ENCODE measurements at regions not wholly inside any gene's neighbourhood (a gene's known extent, or its start where the extent isn't known, plus 50 kb on each side); places are given as distances from the start of the nearest gene placed in this dataset.

DNA sequence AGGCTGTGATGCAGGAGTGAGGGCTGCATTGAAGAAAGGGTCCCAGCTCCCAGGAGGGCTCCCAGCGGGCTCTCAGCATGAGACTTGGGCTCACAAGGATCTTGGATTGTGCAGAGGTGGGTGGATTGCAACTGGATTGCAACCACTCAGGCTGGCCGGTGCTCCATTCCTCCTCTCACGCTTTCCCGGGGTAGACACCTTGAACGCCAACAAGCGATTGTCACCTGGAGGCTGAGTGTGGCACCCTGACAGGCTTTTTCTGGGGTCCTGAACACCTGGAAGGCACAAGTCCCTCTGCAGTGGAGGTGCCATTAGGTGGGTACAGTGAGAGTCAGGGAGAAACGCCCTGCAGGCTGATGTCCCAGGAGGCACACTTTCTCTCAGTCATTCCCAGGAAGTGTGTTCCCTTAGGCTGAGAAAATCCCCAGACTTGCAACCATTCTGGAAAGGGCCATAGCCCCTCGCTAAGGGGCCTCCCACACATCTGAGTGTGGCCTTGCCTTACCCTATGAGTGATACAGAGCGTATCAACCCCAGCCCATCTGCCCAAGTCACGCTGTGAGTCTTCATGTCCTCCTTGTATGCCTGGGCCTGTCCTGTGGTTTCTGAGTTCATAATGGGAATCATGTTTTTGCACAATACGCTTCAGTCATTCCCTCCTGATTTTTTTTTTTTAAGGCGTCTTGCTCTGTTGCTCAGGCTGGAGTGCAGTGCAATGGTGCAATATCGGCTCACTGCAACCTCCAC lies 488.1 kb downstream of the IRX1 start:
- 26 to 100% (median 88%) methylated on average over 1 to 7 of the region's 13 CpGs; no CpG with 5 or more reads in 3 of the 10 experiments for WGBS, 10 experiments
- ATAC-seq (replicated peaks in 6 of 8), result no peak
- peaks cover 0 to 35% of the 10 kb centered on the region in 2 donors for H3K4me1 ChIP-seq (replicated peaks in 1 of 2)
- H3K4me3 ChIP-seq, result no peak overlapping the region
- in situ Hi-C loops (cut with MboI; ENCODE audit: low pct_unique_long_range_greater_than_20kb in 2 of 9, low sequenced_read_pairs in 9 of 9, unreplicated experiment in 9 of 9), result no loop called here
- H3K27ac ChIP-seq, result no peak overlapping the region

DNA sequence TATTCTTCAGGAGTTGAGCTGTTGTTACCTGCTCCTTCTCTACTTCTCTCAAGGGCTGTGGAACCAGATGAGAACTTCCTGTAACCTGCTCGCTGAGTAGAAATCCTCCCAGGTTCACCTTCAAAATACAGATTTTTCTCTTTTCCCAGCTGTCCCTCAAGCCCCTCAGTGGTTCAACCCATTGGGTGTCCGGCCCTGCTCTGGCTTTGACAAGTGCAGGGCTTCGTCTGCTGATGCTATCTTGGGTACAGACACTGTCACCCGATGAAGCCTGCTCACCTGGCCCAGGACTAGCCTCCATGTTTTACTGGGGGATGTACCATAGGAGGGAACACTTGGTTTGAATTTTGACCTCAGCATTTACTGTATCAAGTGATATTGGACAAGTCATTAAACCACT lies 490.4 kb downstream of the IRX1 start:
- Histone ChIP-seq H3K27ac (no peak overlapping the region), H3K4me3 (no peak overlapping the region), H3K4me1 (replicated peaks in 1 of 2) (peaks cover 0 to 12% of the 10 kb centered on the region in 2 donors)
- in situ Hi-C loops (cut with MboI; ENCODE audit: low pct_unique_long_range_greater_than_20kb in 2 of 9, low sequenced_read_pairs in 9 of 9, unreplicated experiment in 9 of 9), result no loop called here
- 7 to 100% (median 76%) methylated on average over 2 to 4 of the region's 4 CpGs; no CpG with 5 or more reads in 2 of the 10 experiments for WGBS, 10 experiments
- ATAC-seq (replicated peaks in 6 of 8), result no peak

DNA sequence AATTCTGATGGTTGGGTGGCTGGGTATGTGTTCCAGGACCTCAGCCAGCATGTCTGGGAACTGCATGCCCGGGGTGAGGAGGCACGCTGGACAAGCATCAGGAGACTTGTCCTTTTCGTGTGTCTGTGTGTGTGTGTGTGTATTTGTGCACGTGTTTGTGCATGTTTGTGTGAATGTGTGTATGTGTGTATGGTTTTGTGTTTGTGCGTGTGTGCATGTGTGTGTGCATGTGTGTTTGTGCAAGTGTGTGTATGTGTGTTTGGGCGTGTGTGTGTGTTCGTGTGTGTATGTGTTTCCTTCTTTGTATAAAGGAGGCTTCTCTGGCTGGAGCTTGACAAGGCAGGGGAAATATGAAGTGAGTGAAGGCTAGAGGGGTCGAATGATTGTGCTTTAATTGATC lies 491.5 kb downstream of the IRX1 start:
- H3K4me1 ChIP-seq (replicated peaks in 1 of 2), result peaks cover 0 to 5% of the 10 kb centered on the region in 2 donors
- 0 to 100% (median 47%) methylated on average over 1 to 6 of the region's 8 CpGs; no CpG with 5 or more reads in 3 of the 10 experiments for WGBS, 10 experiments
- in situ Hi-C loops (cut with MboI; ENCODE audit: low pct_unique_long_range_greater_than_20kb in 2 of 9, low sequenced_read_pairs in 9 of 9, unreplicated experiment in 9 of 9), result no loop called here
- ATAC-seq (replicated peaks in 6 of 8), result no peak
- no peak overlapping the region for H3K27ac ChIP-seq
- H3K4me3 ChIP-seq, result no peak overlapping the region

DNA sequence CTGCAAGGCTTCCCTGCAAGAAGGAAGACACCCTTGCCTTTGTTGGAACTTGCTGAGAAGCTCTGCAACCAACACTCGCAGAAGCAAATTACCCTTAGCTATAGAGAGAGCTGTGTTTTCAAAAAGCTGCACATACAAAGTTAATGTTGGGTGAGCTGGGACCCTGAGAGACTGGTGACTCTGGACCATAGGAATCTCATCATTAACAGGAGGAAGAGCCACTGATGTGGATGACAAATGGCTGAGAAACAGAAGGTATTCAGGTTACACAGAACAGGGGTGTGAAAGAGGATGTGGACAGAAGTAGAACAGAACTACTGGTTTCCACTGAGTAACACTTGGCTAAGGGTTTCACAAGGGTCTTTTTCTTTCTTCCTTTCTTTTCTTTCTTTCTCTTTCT lies 493.5 kb downstream of the IRX1 start:
- ATAC-seq (replicated peaks in 6 of 8), result no peak
- in situ Hi-C loops (cut with MboI; ENCODE audit: low pct_unique_long_range_greater_than_20kb in 2 of 9, low sequenced_read_pairs in 9 of 9, unreplicated experiment in 9 of 9), result no loop called here

DNA sequence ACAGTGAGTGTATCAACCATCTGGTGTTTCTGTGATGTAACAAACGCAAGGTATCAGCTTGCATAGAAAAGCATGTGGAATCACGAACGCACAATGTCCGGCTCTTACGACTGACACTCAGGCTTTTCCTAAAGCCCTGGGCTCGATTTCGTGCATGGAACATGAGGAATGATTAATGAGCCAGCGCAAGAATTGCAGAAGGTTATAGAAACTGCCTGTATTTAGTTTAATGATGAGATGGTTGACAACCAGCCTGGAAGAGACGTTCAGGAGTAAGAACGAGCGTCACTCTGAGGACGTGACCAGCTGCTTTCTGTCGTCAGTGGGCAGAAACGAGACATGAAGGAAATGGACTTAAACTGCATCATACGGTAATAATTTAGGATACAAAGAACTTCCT lies 497.6 kb downstream of the IRX1 start:
- H3K4me3 ChIP-seq, result no peak overlapping the region
- 5 to 95% (median 75%) methylated on average over 3 to 15 of the region's 15 CpGs for WGBS, 10 experiments
- no peaks in the 10 kb centered on the region for H3K4me1 ChIP-seq (replicated peaks in 1 of 2)
- no peak overlapping the region for H3K27ac ChIP-seq
- in situ Hi-C loops (cut with MboI; ENCODE audit: low pct_unique_long_range_greater_than_20kb in 2 of 9, low sequenced_read_pairs in 9 of 9, unreplicated experiment in 9 of 9), result no loop called here
- no peak for ATAC-seq (replicated peaks in 6 of 8)

More for the DNA sequence above, 493.5 kb downstream of the IRX1 start:
- Histone ChIP-seq H3K27ac (no peak overlapping the region), H3K4me1 (replicated peaks in 1 of 2) (no peaks in the 10 kb centered on the region), H3K4me3 (no peak overlapping the region)
- 40 to 100% (median 100%) methylated on average over 1 of the region's 1 CpG; no CpG with 5 or more reads in 7 of the 10 experiments for WGBS, 10 experiments

DNA sequence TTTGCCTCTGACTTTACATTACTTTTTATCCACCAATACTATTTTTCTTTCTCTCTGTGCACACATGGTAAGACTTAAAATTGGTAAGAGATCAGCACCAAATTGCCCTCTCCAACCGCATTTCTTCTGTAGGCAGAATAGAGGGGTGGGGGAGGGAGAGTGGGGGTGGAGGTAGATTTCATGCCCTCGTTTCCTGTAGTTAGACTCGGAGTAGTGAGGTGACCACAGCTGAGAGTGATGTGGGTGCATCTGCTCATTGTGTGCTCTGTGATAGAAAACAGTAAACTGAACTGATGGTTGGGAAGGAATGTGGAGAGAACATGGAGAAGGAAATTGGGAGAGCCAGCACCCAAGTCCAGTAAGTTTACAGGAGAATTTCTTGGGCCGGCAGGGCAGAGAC lies 498.3 kb downstream of the IRX1 start:
- Histone ChIP-seq H3K4me3 (no peak overlapping the region), H3K4me1 (replicated peaks in 1 of 2) (no peaks in the 10 kb centered on the region), H3K27ac (no peak overlapping the region)
- in situ Hi-C loops (cut with MboI; ENCODE audit: low pct_unique_long_range_greater_than_20kb in 2 of 9, low sequenced_read_pairs in 9 of 9, unreplicated experiment in 9 of 9), result no loop called here
- 0 to 100% (median 78%) methylated on average over 1 to 2 of the region's 4 CpGs; no CpG with 5 or more reads in 6 of the 10 experiments for WGBS, 10 experiments
- ATAC-seq (replicated peaks in 6 of 8), result no peak

DNA sequence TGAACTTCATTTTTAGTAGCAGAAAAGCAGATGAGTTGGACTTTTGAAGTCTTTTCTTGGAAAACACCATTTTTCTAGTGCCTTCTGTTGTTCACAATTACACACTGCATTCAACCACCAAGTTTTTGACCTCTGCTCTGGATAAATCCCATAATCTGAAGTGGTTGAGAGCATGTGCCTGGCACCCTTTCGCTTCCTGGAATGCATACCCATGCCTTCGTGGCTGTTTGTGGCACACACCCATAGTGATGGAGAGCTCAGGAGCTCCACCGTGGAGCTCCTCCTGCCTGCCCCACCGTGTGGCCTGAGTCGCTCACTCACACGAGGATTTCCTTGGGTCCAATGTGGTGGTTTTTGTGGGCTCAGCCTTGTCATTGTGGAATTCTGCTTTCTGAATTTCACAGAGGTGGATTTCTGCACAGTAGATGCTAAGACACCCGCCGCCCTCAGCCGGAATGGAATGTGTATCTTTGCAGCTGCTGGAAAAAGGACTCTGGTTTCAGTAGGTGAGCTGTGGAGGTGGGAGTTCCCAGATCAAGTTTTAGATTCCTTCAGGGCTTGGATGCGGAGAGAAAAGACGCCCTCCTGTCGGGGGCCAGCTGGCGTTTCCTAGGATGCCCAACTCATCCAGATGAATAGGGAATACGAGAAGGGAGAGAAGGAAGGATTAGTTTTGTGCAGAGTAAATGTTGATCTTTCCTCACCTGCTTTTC lies 500.4 kb downstream of the IRX1 start:
- WGBS, 10 experiments, result 0 to 100% (median 75%) methylated on average over 1 to 9 of the region's 14 CpGs; no CpG with 5 or more reads in 2 of the 10 experiments
- in situ Hi-C loops (cut with MboI; ENCODE audit: low pct_unique_long_range_greater_than_20kb in 2 of 9, low sequenced_read_pairs in 9 of 9, unreplicated experiment in 9 of 9), result no loop called here
- Histone ChIP-seq H3K4me3 (no peak overlapping the region), H3K27ac (no peak overlapping the region), H3K4me1 (replicated peaks in 1 of 2) (peaks cover 0 to 3% of the 10 kb centered on the region in 2 donors)
- no peak for ATAC-seq (replicated peaks in 6 of 8)

DNA sequence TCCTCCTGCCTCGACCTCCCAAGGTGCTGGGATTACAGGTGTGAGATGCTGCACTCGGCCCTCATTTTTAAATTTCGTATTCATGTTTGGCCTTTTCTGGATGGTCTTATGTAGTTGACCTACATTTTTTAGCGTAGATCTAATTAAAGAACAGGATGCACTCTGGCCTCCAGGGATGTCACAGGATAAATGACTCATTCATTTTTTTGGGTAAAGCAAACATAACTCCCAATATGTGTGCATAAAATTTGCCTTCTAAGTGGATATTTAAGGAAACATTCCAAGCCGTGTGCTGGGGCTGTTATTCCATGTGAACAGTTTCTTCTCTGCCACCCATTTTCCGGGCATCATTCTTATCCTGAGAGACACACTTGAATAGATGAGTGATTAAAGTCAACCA lies 501.6 kb downstream of the IRX1 start:
- 18 to 100% (median 83%) methylated on average over 1 to 5 of the region's 6 CpGs; no CpG with 5 or more reads in 1 of the 10 experiments for WGBS, 10 experiments
- Histone ChIP-seq H3K27ac (no peak overlapping the region), H3K4me1 (replicated peaks in 1 of 2) (peaks cover 0 to 5% of the 10 kb centered on the region in 2 donors), H3K4me3 (no peak overlapping the region)
- in situ Hi-C loops (cut with MboI; ENCODE audit: low pct_unique_long_range_greater_than_20kb in 2 of 9, low sequenced_read_pairs in 9 of 9, unreplicated experiment in 9 of 9), result no loop called here
- ATAC-seq (replicated peaks in 6 of 8), result no peak

DNA sequence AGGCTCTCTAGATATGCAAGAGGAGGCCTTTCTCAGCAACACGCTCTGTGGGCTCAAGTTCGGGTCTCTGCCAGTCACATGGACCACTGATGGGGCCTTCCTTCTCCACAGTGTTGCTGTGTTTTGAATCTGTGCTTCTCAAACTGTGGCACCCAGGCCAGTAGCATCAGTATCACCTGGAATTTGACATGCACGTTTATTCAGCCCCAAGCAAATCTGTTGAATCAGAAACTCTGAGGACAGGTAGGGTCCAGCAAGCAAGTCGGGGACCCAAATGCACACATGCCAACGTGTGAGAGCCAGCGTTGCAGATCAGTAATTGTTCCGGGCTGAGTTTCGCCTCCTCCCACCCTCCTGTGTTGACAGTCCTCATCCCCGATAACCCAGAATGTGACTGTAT lies 502.6 kb downstream of the IRX1 start:
- in situ Hi-C loops (cut with MboI; ENCODE audit: low pct_unique_long_range_greater_than_20kb in 2 of 9, low sequenced_read_pairs in 9 of 9, unreplicated experiment in 9 of 9), result no loop called here
- no peak for ATAC-seq (replicated peaks in 6 of 8)

DNA sequence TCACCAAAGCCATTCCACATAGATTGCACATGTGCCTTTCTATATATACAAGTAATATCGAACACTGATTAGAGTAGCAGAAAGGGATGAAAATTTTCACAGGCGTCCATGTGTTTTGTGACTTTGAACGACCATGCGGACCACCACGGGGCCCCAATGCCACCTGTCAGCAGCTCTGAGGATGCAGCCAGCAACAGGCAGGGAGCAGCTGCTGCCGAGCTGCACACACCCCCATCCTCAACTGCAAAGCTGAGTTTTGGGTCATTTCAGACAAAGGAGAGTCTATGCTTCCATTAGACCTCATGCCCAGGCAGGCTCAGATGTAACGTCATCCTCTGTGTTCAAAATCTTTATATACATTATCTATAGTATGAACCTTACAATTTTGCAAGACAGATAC lies 503.8 kb downstream of the IRX1 start:
- Histone ChIP-seq H3K4me1 (replicated peaks in 1 of 2) (peaks cover 0 to 5% of the 10 kb centered on the region in 2 donors), H3K4me3 (no peak overlapping the region), H3K27ac (no peak overlapping the region)
- no peak for ATAC-seq (replicated peaks in 6 of 8)
- WGBS, 10 experiments, result 33 to 100% (median 60%) methylated on average over 1 to 5 of the region's 7 CpGs; no CpG with 5 or more reads in 3 of the 10 experiments
- in situ Hi-C loops (cut with MboI; ENCODE audit: low pct_unique_long_range_greater_than_20kb in 2 of 9, low sequenced_read_pairs in 9 of 9, unreplicated experiment in 9 of 9), result no loop called here

More for the DNA sequence above, 502.6 kb downstream of the IRX1 start:
- WGBS, 10 experiments, result 17 to 95% (median 63%) methylated on average over 1 to 9 of the region's 9 CpGs; no CpG with 5 or more reads in 1 of the 10 experiments
- H3K4me3 ChIP-seq, result no peak overlapping the region
- peaks cover 0 to 5% of the 10 kb centered on the region in 2 donors for H3K4me1 ChIP-seq (replicated peaks in 1 of 2)
- no peak overlapping the region for H3K27ac ChIP-seq

DNA sequence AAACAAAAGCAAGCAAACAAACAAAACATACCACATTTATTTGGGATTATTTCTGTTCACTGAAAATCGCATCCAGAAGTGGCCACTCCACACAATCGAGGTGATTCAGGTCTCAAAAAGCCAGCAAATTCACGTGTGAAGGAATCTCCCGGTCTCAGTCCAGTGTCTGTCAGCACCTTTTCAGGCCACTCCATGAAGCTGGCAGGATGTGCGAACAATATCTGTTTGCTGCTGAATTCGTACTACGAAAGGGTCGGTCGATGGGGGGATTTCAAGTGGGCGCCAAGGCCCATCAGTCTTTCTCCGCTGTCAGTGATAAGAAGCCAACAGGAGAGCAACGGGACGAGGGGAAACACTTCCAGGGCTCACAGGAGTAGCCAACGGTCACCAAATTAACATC lies 505.1 kb downstream of the IRX1 start:
- 0 to 100% (median 56%) methylated on average over 2 to 12 of the region's 14 CpGs; no CpG with 5 or more reads in 1 of the 10 experiments for WGBS, 10 experiments
- H3K27ac ChIP-seq, result no peak overlapping the region
- in situ Hi-C loops (cut with MboI; ENCODE audit: low pct_unique_long_range_greater_than_20kb in 2 of 9, low sequenced_read_pairs in 9 of 9, unreplicated experiment in 9 of 9), result no loop called here
- peaks cover 0 to 6% of the 10 kb centered on the region in 2 donors for H3K4me1 ChIP-seq (replicated peaks in 1 of 2)
- no peak overlapping the region for H3K4me3 ChIP-seq
- ATAC-seq (replicated peaks in 6 of 8), result no peak

DNA sequence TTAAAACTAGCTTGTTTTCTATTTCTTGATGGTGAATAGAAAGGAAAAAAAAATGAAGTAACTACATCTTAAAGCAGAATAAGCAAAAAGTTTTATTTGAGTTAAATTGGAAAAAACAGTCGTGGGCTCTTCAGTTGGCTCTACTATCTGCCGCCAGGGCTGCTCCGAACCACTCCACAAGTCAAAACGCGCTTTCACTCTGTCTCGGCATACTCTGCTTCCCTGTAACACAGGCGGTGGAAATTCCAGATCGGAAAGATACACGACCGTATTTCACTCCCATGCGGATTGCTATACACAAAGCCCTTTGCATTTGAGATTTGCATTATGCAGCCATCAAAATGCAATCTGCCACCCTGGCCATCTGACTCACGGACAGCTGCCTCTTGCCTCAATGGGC lies 505.6 kb downstream of the IRX1 start:
- Histone ChIP-seq H3K4me3 (no peak overlapping the region), H3K27ac (no peak overlapping the region), H3K4me1 (replicated peaks in 1 of 2) (peaks cover 0 to 9% of the 10 kb centered on the region in 2 donors)
- ATAC-seq (replicated peaks in 6 of 8), result peak in 2 of 8 experiments; percentile 32 to 36
- 20 to 100% (median 74%) methylated on average over 2 to 12 of the region's 12 CpGs; no CpG with 5 or more reads in 2 of the 10 experiments for WGBS, 10 experiments
- in situ Hi-C loops (cut with MboI; ENCODE audit: low pct_unique_long_range_greater_than_20kb in 2 of 9, low sequenced_read_pairs in 9 of 9, unreplicated experiment in 9 of 9), result no loop called here

DNA sequence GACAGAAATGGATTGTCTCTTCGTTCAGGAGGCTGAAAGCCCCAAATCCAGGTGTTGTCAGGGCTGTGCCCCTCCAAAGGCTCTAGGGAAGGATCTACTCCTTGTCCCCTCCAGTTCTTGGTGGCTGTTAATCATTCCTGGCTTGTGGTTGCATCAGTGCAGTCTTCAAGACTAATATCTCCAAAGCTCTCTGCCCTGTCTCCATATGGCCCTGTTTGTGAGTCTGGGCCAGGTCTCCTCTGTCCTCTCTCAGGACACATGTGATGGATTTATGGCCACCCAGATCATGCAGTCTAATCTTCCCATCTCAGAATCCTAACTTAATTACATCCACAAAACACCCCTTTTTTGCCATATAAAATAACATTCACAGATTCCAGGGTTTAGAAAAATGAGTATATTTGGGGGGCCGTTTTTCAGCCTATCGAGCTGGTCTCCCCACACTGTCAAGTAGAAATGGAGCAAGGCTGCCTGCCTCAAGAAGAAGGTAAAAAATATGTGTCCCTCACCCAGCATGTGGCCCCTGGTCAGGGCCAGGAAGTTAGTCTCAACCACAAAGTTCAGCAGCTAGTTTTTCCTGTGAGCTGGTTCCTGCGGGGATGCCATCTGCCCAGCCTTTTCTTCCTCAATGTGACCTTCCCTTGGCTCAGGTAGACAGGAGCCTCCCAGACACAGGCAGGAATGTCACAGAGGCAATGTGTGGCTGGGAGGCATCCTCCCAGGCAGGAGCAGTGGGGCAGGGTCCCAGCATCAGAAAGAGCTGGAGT lies 509.4 kb downstream of the IRX1 start:
- ATAC-seq (replicated peaks in 6 of 8), result no peak
- peaks cover 0 to 9% of the 10 kb centered on the region in 2 donors for H3K4me1 ChIP-seq (replicated peaks in 1 of 2)
- WGBS, 10 experiments, result 0 to 100% (median 72%) methylated on average over 1 to 4 of the region's 4 CpGs; no CpG with 5 or more reads in 2 of the 10 experiments
- in situ Hi-C loops (cut with MboI; ENCODE audit: low pct_unique_long_range_greater_than_20kb in 2 of 9, low sequenced_read_pairs in 9 of 9, unreplicated experiment in 9 of 9), result no loop called here
- no peak overlapping the region for H3K27ac ChIP-seq
- no peak overlapping the region for H3K4me3 ChIP-seq

Measured in motor neuron (in vitro differentiated cells).